HG02678 (cell line): ENCODE measurements at regions not wholly inside any gene's neighbourhood (a gene's known extent, or its start where the extent isn't known, plus 50 kb on each side); places are given as distances from the start of the nearest gene placed in this dataset.

ENCODE experiments used
- ATAC-seq: cut with Tn5 transposase; IDR thresholded peaks from one replicate; pipeline ENCODE4 v1.9.1; 2021; ENCODE audit warnings: mild to moderate bottlenecking, moderate library complexity; ENCODE audit not compliant: unreplicated experiment

- no peak for ATAC-seq
These were observed 74.9 kb upstream of the GAREM1 start for GRCh38 chr18:32545631-32546030.

DNA sequence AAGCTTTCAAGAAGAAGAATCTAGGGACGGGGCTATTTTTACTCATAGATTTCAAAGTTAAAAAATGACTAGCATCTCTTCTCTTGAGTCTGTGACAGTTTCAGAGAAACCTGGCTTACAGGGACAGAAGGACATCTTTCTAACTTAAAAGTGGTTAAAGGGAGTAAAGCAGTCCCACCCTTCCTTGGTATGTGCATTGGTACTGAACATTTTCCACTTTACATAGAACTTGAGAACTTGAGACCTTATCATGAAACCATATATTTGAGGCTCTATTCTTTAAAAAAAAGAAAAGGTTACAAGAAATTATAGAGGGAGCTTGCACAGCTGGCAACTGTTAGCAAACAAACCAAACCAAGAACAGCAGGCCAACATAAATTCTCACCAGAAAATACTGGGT, 73.4 kb upstream of the GAREM1 start:
- ATAC-seq = no peak

- no peak for ATAC-seq
These were observed 71.6 kb upstream of the GAREM1 start for GRCh38 chr18:32542221-32542798.

- peak; percentile 96 for ATAC-seq
These were observed 60.4 kb upstream of the GAREM1 start for GRCh38 chr18:32530947-32531651.

DNA sequence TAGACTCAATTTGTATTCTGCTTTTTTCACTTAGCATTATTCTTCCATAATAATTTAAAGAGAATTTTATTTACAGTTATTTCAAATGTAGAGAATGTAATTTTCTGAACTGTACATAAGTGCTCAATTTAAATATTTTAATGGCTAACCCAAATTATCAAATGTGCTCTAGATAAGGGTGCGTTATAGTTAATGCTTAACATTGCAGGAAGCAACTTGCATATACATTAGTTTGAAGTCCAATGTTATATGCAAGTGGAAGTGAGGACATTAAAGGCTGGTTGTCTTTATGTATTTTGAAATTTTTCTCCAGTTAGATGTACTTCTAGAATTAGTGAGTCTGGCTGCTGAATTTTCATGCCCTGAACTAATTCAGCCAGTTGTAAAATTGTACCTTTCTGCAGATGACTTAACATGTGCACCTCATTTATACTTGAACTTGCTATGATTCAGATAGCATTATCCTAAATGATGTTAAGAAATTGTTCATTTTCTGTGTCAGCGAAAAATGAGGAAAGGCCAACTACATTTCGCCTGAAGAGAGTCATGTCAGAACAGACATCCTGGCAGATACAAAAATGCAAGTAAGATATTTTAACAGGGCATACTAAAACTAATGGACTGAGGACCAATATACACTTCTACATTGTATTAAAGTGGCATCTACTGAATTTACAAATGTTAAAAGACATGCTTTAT, 59.2 kb upstream of the GAREM1 start:
- no peak for ATAC-seq

GRCh38 chr18:32520771-32521170, 50.1 kb upstream of the GAREM1 start:
- no peak for ATAC-seq
